ENCODE measurements at regions not wholly inside any gene's neighbourhood (a gene's known extent, or its start where the extent isn't known, plus 50 kb on each side); places are given as distances from the start of the nearest gene placed in this dataset.
A peak's percentile ranks its signal among the peaks of the same experiment; 100 is the strongest.

DNA sequence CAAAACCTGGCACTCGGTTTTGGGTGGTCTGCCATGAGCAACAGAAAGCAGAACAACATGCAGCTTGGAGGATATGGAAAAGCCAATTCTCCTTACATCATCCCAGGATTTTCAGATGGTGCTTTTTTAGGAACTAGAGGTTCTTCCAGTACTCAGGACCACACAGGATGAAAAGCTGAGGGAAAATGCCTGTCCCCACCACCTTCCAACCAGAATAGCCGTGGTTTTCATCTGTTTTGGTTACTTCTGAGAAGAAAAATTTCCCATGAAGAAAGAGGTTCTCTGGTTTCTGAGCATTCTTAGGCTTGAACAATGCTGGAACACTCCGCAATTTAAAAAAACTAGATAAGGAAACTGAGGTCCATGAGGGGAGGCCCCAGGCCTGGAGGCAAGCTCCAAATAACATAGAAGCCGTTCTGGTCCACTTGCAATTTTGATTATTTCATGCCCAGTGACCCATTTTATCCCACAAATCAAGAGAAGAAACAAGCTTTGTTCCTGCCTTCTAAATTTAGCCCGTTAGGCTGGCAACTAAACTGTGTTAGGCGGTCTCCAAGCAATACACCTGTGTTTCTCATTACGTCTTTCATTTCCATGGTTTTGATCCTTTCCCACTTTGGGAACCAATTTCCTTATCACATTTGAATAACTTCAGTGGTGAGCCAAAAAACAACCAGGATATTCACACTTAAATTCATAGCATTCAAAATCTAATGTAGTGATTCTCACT lies 79.2 kb upstream of the SPIN1 start:
- Histone ChIP-seq H2AFZ (ENCODE audit: low read length, unreplicated experiment) (no peak overlapping the region), H3K4me1 (ENCODE audit: control insufficient read depth, insufficient read depth, low read length, unreplicated experiment) (peaks cover 2% of the 10 kb centered on the region), H3K79me2 (ENCODE audit: control insufficient read depth, insufficient read depth, low read length, unreplicated experiment) (no peaks in the 10 kb centered on the region), H3K36me3 (ENCODE audit: insufficient read depth, low read length) (no peaks in the 10 kb centered on the region), H3K27me3 (ENCODE audit: insufficient read depth, low read length) (no peaks in the 10 kb centered on the region), H3K4me3 (ENCODE audit: low read depth, low read length) (no peak overlapping the region), H3K27ac (ENCODE audit: low read depth, low read length) (no peak overlapping the region)

DNA sequence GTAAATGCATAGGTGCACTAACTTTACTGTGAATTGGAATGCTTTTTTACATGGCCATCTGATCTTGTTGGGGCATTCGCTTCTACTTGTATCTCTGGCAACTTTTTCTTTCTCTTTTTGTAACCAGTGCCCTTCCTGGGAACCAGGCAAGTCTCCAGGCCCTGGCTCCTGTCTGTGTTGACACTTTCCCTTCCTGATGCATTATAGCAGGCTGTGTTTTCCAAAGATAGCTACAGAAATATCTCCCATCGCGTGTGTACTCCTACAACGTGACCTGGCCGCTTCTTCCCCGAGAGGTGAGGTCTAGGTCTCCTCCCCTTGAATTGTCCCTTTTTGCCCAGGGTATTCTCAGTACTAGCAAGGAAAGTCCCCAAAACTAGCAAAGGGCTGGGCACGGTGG lies 81.1 kb upstream of the SPIN1 start:
- Histone ChIP-seq H3K4me1 (ENCODE audit: control insufficient read depth, insufficient read depth, low read length, unreplicated experiment) (peaks cover 6% of the 10 kb centered on the region), H2AFZ (ENCODE audit: low read length, unreplicated experiment) (no peak overlapping the region), H3K4me3 (ENCODE audit: low read depth, low read length) (no peak overlapping the region), H3K79me2 (ENCODE audit: control insufficient read depth, insufficient read depth, low read length, unreplicated experiment) (no peaks in the 10 kb centered on the region), H3K27ac (ENCODE audit: low read depth, low read length) (no peak overlapping the region), H3K36me3 (ENCODE audit: insufficient read depth, low read length) (no peaks in the 10 kb centered on the region), H3K27me3 (ENCODE audit: insufficient read depth, low read length) (peaks cover 5% of the 10 kb centered on the region; the same call in 1 of the 2 replicates)

DNA sequence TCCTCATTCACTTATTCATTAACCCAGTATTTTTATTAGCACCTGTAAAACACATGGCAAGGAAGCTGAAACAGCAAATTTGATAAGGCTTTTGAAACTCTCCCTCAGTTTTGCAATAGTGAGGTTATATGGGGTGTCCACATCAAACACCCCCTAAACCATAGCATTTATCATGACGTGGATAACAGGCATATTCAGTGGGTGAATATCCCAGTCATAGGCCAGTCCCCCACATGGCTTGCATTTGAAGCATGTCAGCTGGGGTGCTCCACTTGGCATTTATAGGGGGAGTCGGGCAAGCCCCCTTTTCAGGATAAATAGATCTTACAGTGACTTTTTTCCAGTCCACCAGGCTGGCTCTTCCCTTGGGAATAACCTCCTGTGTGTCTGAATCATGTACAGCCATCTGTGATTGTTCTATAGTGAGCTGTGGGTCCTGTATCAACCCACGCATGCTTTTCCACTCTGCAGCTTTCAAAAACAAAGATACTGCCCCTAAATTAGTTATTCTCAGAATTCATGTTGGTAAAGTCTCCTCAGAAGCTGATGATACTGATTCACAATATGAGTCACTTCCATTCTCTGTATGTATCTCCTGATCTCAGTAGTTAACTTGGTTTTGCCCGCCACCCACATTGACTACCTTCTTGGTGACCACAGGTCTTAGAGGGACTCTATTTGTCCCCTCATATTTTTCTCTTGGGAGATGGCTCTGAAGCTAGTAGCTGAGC lies 84.4 kb upstream of the SPIN1 start:
- no peak overlapping the region for H2AFZ ChIP-seq (ENCODE audit: low read length, unreplicated experiment)
- no peak overlapping the region for H3K27ac ChIP-seq (ENCODE audit: low read depth, low read length)
- peaks cover 5% of the 10 kb centered on the region; the same call in 1 of the 2 replicates for H3K27me3 ChIP-seq (ENCODE audit: insufficient read depth, low read length)
- H3K36me3 ChIP-seq (ENCODE audit: insufficient read depth, low read length) = no peaks in the 10 kb centered on the region
- peak overlapping the region; percentile 24; the same call in 1 of the 2 replicates for H3K4me3 ChIP-seq (ENCODE audit: low read depth, low read length)
- H3K4me1 ChIP-seq (ENCODE audit: control insufficient read depth, insufficient read depth, low read length, unreplicated experiment) = peaks cover 6% of the 10 kb centered on the region
- H3K79me2 ChIP-seq (ENCODE audit: control insufficient read depth, insufficient read depth, low read length, unreplicated experiment) = no peaks in the 10 kb centered on the region

DNA sequence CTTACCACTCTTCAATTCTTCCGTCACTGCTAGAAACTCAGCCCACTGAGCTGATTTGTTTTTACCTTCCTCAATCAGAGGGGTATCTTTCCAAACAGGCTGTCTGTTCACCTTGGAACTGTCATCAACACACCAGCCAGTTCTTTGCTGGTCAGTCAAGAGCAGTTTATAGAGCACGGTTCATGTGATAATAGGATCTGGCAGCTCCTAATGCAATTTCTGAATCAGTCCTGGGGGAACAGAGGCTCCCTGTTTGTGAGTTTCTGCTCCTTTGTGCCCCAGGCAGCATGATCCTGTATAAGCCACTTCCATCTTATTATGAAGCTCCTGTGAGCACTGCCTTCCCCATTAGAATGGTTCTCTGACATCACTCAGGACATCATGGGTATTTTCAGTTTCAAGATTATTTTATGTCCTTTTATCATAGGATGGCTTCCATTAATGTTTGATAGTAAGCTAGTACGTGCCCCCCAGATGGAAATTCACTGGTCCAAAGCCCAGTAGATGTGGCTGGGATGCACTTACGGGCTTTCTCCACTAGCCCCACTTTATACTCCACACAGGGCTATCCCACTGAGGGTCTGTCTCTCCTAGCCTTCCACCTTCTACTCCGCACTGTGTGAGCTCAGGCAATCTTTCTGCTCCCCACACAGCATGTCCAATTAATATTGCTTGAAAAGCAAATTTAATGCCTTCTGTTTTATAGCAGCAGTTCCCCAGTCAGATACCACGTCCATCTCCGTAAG lies 85.5 kb upstream of the SPIN1 start:
- peaks cover 5% of the 10 kb centered on the region; the same call in 1 of the 2 replicates for H3K27me3 ChIP-seq (ENCODE audit: insufficient read depth, low read length)
- H3K79me2 ChIP-seq (ENCODE audit: control insufficient read depth, insufficient read depth, low read length, unreplicated experiment) = no peaks in the 10 kb centered on the region
- H3K36me3 ChIP-seq (ENCODE audit: insufficient read depth, low read length) = no peaks in the 10 kb centered on the region
- H2AFZ ChIP-seq (ENCODE audit: low read length, unreplicated experiment) = no peak overlapping the region
- H3K27ac ChIP-seq (ENCODE audit: low read depth, low read length) = no peak overlapping the region
- H3K4me1 ChIP-seq (ENCODE audit: control insufficient read depth, insufficient read depth, low read length, unreplicated experiment) = peaks cover 6% of the 10 kb centered on the region
- no peak overlapping the region for H3K4me3 ChIP-seq (ENCODE audit: low read depth, low read length)

DNA sequence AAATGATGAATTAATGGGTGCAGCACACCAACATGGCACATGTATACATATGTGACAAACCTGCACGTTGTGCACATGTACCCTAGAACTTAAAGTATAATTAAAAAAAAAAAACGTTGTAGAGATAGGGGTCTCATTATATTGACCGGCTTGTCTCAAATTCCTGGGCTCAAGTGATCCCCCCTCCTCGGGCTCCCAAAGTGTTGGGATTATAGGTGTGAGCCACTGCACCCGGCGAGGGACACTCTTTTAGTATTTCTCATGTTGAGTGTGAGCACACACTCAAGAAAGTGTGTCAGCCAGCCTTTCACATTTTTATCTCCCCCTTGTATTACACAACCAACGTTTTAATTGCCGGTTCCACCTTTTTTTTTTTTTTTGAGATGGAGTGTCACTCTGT lies 87.7 kb upstream of the SPIN1 start:
- no peaks in the 10 kb centered on the region for H3K36me3 ChIP-seq (ENCODE audit: insufficient read depth, low read length)
- H3K79me2 ChIP-seq (ENCODE audit: control insufficient read depth, insufficient read depth, low read length, unreplicated experiment) = no peaks in the 10 kb centered on the region
- H3K4me3 ChIP-seq (ENCODE audit: low read depth, low read length) = no peak overlapping the region
- H3K27ac ChIP-seq (ENCODE audit: low read depth, low read length) = no peak overlapping the region
- peaks cover 6% of the 10 kb centered on the region for H3K4me1 ChIP-seq (ENCODE audit: control insufficient read depth, insufficient read depth, low read length, unreplicated experiment)
- H2AFZ ChIP-seq (ENCODE audit: low read length, unreplicated experiment) = no peak overlapping the region
- peaks cover 5% of the 10 kb centered on the region; the same call in 1 of the 2 replicates for H3K27me3 ChIP-seq (ENCODE audit: insufficient read depth, low read length)

DNA sequence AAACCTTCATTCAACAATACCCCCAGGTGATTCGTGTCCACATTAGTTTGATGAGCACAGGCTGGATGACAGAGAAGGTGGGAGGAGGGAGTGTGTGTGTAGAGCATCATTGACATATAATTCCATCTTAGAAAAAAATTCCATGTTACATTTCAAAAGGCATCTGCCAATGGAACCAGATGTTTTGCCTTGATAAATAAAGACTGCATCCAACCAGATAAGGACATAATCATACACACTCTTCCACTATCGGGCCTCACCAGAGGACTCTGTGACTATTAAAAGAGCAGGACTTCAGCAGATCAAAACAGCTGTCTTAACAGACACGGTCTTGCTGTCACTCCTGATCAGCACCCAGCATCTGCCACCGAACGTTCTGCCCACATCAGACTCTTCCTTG lies 96.4 kb upstream of the SPIN1 start:
- Histone ChIP-seq H3K4me1 (ENCODE audit: control insufficient read depth, insufficient read depth, low read length, unreplicated experiment) (no peaks in the 10 kb centered on the region), H3K27me3 (ENCODE audit: insufficient read depth, low read length) (peaks cover 5% of the 10 kb centered on the region; the same call in 1 of the 2 replicates), H3K36me3 (ENCODE audit: insufficient read depth, low read length) (no peaks in the 10 kb centered on the region), H3K79me2 (ENCODE audit: control insufficient read depth, insufficient read depth, low read length, unreplicated experiment) (no peaks in the 10 kb centered on the region), H2AFZ (ENCODE audit: low read length, unreplicated experiment) (no peak overlapping the region), H3K4me3 (ENCODE audit: low read depth, low read length) (no peak overlapping the region), H3K27ac (ENCODE audit: low read depth, low read length) (no peak overlapping the region)

DNA sequence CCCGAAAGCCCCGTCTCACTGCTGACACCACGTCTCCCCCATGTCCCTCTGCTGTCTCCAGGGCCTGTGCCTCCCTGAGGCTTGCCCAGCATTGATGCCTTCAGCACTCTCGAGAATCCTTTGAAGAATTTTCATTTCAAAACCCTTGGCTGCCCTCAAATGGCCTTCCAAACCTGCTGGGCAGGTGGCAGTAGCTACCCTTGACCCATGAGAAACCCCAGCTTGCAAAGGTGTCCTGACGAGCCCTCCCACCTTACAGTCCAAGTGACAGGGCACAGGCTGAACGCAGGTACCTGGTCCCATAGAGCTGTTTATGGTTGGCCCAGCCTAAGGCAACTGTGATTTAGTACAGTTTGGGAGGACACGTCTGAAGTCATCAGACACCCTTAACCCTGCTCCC lies 97.2 kb upstream of the SPIN1 start:
- Histone ChIP-seq H2AFZ (ENCODE audit: low read length, unreplicated experiment) (no peak overlapping the region), H3K27me3 (ENCODE audit: insufficient read depth, low read length) (peaks cover 5% of the 10 kb centered on the region; the same call in 1 of the 2 replicates), H3K4me1 (ENCODE audit: control insufficient read depth, insufficient read depth, low read length, unreplicated experiment) (no peaks in the 10 kb centered on the region), H3K27ac (ENCODE audit: low read depth, low read length) (no peak overlapping the region), H3K79me2 (ENCODE audit: control insufficient read depth, insufficient read depth, low read length, unreplicated experiment) (no peaks in the 10 kb centered on the region), H3K4me3 (ENCODE audit: low read depth, low read length) (no peak overlapping the region), H3K36me3 (ENCODE audit: insufficient read depth, low read length) (no peaks in the 10 kb centered on the region)

DNA sequence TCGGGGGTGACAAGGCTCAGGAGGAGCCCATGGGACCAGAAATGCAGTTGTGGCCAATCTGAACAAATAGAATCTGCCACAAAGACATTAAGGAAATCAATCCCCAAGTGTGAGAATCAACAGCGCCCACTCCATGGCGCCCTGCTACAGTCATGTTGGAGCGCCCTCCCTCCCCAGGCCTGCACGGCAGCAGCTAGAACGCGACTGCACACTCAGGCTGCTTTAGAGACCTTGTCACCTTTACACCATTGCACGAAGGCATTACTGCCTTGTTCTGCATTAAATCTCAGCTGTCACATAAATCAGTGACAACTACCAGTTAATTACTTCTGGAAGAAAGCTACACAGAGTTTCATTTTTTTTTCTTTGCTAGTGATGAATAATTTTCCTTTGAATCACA lies 98.7 kb upstream of the SPIN1 start:
- Histone ChIP-seq H3K4me1 (ENCODE audit: control insufficient read depth, insufficient read depth, low read length, unreplicated experiment) (no peaks in the 10 kb centered on the region), H3K27ac (ENCODE audit: low read depth, low read length) (no peak overlapping the region), H2AFZ (ENCODE audit: low read length, unreplicated experiment) (no peak overlapping the region), H3K36me3 (ENCODE audit: insufficient read depth, low read length) (0 out of 2 replicates have a peak, but pooled peaks cover 5% of the 10 kb centered on the region), H3K27me3 (ENCODE audit: insufficient read depth, low read length) (peaks cover 12% of the 10 kb centered on the region), H3K79me2 (ENCODE audit: control insufficient read depth, insufficient read depth, low read length, unreplicated experiment) (no peaks in the 10 kb centered on the region), H3K4me3 (ENCODE audit: low read depth, low read length) (no peak overlapping the region)

DNA sequence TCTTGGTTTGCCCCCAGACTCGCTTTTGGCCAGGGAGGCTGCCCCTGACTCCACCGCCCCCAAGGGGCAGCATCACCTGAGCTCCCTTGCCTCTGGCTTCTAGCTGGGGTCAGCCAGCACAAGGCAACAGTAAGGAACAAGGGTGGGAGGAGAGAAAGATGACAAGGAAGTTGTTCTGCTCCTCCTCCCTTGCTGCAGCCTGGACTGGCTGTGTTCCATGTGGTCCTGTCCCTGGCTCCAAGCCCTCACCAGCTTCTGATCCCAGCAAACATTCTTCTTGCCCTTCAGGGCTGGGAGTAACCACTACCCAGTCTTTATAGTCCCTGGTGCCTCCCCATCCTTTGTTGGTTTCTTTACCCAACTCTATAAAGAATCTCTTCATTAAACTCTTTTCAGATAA lies 100.3 kb upstream of the SPIN1 start:
- H3K36me3 ChIP-seq (ENCODE audit: insufficient read depth, low read length) = 0 out of 2 replicates have a peak, but pooled peaks cover 5% of the 10 kb centered on the region
- H3K27me3 ChIP-seq (ENCODE audit: insufficient read depth, low read length) = peaks cover 7% of the 10 kb centered on the region
- H3K4me1 ChIP-seq (ENCODE audit: control insufficient read depth, insufficient read depth, low read length, unreplicated experiment) = no peaks in the 10 kb centered on the region
- H3K4me3 ChIP-seq (ENCODE audit: low read depth, low read length) = no peak overlapping the region
- no peak overlapping the region for H3K27ac ChIP-seq (ENCODE audit: low read depth, low read length)
- H2AFZ ChIP-seq (ENCODE audit: low read length, unreplicated experiment) = no peak overlapping the region
- H3K79me2 ChIP-seq (ENCODE audit: control insufficient read depth, insufficient read depth, low read length, unreplicated experiment) = no peaks in the 10 kb centered on the region

DNA sequence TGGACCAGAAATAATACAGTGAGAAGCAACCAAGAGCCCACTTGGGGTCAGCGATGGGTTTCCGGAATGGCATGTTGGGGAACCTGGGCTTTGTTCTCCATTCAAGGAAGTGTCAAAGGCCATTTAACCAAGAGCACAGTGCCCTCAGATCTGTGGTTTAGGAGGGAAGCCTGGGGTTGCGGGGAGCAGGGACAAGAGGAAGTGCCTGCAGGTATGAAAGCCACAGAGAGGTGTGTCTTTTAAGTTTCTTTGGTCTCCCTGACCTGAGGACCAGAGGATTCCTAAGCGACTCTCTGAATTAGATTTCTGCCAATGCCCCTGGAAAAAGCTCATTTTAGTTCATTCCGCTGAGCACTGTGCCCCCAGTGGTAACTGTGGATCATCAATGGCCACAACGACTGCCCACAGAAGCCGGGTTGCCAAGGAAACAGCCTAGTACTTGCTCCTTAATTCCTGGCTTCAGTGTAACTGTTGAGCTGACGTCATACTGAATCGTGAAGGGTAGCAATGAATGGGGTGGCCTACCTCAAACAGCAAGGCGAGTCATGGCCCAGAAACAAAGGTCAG lies 107.3 kb upstream of the SPIN1 start:
- no peaks in the 10 kb centered on the region for H3K4me1 ChIP-seq (ENCODE audit: control insufficient read depth, insufficient read depth, low read length, unreplicated experiment)
- H3K36me3 ChIP-seq (ENCODE audit: insufficient read depth, low read length) = 0 out of 2 replicates have a peak, but pooled peaks cover 5% of the 10 kb centered on the region
- no peaks in the 10 kb centered on the region for H3K79me2 ChIP-seq (ENCODE audit: control insufficient read depth, insufficient read depth, low read length, unreplicated experiment)
- no peak overlapping the region for H3K4me3 ChIP-seq (ENCODE audit: low read depth, low read length)
- H3K27me3 ChIP-seq (ENCODE audit: insufficient read depth, low read length) = peaks cover 7% of the 10 kb centered on the region
- H3K27ac ChIP-seq (ENCODE audit: low read depth, low read length) = no peak overlapping the region
- no peak overlapping the region for H2AFZ ChIP-seq (ENCODE audit: low read length, unreplicated experiment)
